Mesothelial cell of epicardium (in vitro differentiated cells): ENCODE measurements at regions not wholly inside any gene's neighbourhood (a gene's known extent, or its start where the extent isn't known, plus 50 kb on each side); places are given as distances from the start of the nearest gene placed in this dataset.

Experiments
- DNase-seq, 2 experiments: peaks; one replicate each; pipeline ENCODE4 v3.0.0; 2021; ENCODE audit warnings: low spot score in 2 of 2; ENCODE audit not compliant: unreplicated experiment in 2 of 2
- H3K27ac Mint-ChIP-seq: 2 replicates; pipeline ENCODE4 v1.8.0; 2021; ENCODE audit warnings: mixed read lengths
- H3K27me3 Mint-ChIP-seq: 2 replicates; pipeline ENCODE4 v1.8.0; 2021; ENCODE audit warnings: low read depth, mixed read lengths
- H3K36me3 Mint-ChIP-seq: 2 replicates; pipeline ENCODE4 v1.8.0; 2021; ENCODE audit warnings: mixed read lengths
- H3K4me1 Mint-ChIP-seq: 2 replicates; pipeline ENCODE4 v1.8.0; 2021; ENCODE audit warnings: mixed read lengths
- H3K4me3 Mint-ChIP-seq: 2 replicates; pipeline ENCODE4 v1.8.0; 2021; ENCODE audit warnings: mild to moderate bottlenecking, moderate library complexity, mixed read lengths
- H3K9me3 Mint-ChIP-seq: 2 replicates; pipeline ENCODE4 v1.8.0; 2021; ENCODE audit warnings: mixed read lengths
- CTCF ChIP-seq: fragments of 200-600 bp; sonication (generic); IDR thresholded peaks from one replicate; pipeline ENCODE4 v1.5.0; 2021; ENCODE audit warnings: antibody characterized with exemption; ENCODE audit not compliant: unreplicated experiment

DNA sequence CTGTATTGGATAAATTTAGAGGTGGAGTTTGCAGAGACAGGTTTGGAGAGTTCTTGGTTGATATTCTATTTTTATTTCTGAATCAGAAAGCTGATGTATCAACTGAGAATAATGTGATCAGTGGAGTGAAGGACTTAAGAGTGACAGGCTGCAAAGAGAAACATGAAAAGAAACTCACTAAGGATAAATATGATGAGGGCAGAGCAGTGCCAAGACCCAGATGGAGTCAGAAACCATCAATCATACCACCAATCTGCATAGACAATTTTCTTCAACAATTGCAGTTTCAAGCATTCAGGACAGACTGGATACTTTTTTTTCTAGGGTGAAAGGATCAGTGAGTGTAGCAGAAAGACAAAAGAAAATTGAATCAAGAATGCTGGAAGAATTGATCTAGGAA, 226.7 kb upstream of the NAV3 start:
- no peaks in the 10 kb centered on the region for H3K36me3 Mint-ChIP-seq
- H3K27me3 Mint-ChIP-seq, result peaks cover 13% of the 10 kb centered on the region
- no peak for DNase-seq
- no peak overlapping the region for H3K4me3 Mint-ChIP-seq
- H3K4me1 Mint-ChIP-seq, result peaks cover 12% of the 10 kb centered on the region
- no peak overlapping the region for H3K27ac Mint-ChIP-seq
- H3K9me3 Mint-ChIP-seq, result no peaks in the 10 kb centered on the region
- no peak for TF ChIP-seq CTCF

GRCh38 chr12:77601069-77601468, 229.6 kb upstream of the NAV3 start:
- no peaks in the 10 kb centered on the region for H3K36me3 Mint-ChIP-seq
- DNase-seq, result no peak
- no peaks in the 10 kb centered on the region for H3K4me1 Mint-ChIP-seq
- H3K9me3 Mint-ChIP-seq, result no peaks in the 10 kb centered on the region
- no peak overlapping the region for H3K27ac Mint-ChIP-seq
- peaks cover 13% of the 10 kb centered on the region for H3K27me3 Mint-ChIP-seq
- no peak overlapping the region for H3K4me3 Mint-ChIP-seq
- TF ChIP-seq CTCF, result no peak

DNA sequence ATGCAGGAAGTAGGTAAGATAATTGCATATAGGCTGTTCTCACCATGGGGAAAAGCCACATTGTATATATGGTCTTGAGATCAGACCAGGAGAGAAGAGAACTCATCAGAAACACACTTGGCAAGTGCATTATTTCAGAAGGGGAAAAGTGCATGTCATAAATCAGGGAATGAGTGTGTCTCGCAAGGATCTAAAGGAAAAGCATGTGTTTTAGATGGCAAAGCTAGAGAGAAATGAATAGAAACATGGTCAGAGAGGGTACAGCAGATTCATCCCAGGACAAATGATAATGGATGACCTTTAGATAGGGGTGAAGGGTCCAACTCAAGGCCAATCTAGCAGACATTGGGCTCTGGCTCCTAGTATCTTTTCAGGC, 230.2 kb upstream of the NAV3 start:
- peaks cover 13% of the 10 kb centered on the region for H3K27me3 Mint-ChIP-seq
- DNase-seq, result no peak
- H3K4me3 Mint-ChIP-seq, result no peak overlapping the region
- no peaks in the 10 kb centered on the region for H3K36me3 Mint-ChIP-seq
- no peaks in the 10 kb centered on the region for H3K9me3 Mint-ChIP-seq
- no peaks in the 10 kb centered on the region for H3K4me1 Mint-ChIP-seq
- no peak overlapping the region for H3K27ac Mint-ChIP-seq
- TF ChIP-seq CTCF, result no peak

- no peak overlapping the region for H3K27ac Mint-ChIP-seq
- H3K9me3 Mint-ChIP-seq, result no peaks in the 10 kb centered on the region
Measured at GRCh38 chr12:77599782-77600467, 230.8 kb upstream of the NAV3 start.

GRCh38 chr12:77594366-77594765, 236.3 kb upstream of the NAV3 start:
- no peak for TF ChIP-seq CTCF
- H3K4me3 Mint-ChIP-seq, result no peak overlapping the region
- no peaks in the 10 kb centered on the region for H3K36me3 Mint-ChIP-seq
- H3K27ac Mint-ChIP-seq, result no peak overlapping the region
- no peaks in the 10 kb centered on the region for H3K9me3 Mint-ChIP-seq
- no peak for DNase-seq
- no peaks in the 10 kb centered on the region for H3K27me3 Mint-ChIP-seq
- no peaks in the 10 kb centered on the region for H3K4me1 Mint-ChIP-seq

More at GRCh38 chr12:77599782-77600467, 230.8 kb upstream of the NAV3 start:
- Mint-ChIP-seq H3K4me1 (no peaks in the 10 kb centered on the region), H3K36me3 (no peaks in the 10 kb centered on the region), H3K4me3 (no peak overlapping the region), H3K27me3 (peaks cover 13% of the 10 kb centered on the region)
- no peak for DNase-seq
- no peak for TF ChIP-seq CTCF

GRCh38 chr12:77592836-77593235, 237.9 kb upstream of the NAV3 start:
- Mint-ChIP-seq H3K4me3 (no peak overlapping the region), H3K27me3 (no peaks in the 10 kb centered on the region), H3K27ac (no peak overlapping the region), H3K36me3 (no peaks in the 10 kb centered on the region), H3K9me3 (no peaks in the 10 kb centered on the region), H3K4me1 (no peaks in the 10 kb centered on the region)
- no peak for TF ChIP-seq CTCF
- no peak for DNase-seq
